ENCODE measurements at regions not wholly inside any gene's neighbourhood (a gene's known extent, or its start where the extent isn't known, plus 50 kb on each side); places are given as distances from the start of the nearest gene placed in this dataset.

DNA sequence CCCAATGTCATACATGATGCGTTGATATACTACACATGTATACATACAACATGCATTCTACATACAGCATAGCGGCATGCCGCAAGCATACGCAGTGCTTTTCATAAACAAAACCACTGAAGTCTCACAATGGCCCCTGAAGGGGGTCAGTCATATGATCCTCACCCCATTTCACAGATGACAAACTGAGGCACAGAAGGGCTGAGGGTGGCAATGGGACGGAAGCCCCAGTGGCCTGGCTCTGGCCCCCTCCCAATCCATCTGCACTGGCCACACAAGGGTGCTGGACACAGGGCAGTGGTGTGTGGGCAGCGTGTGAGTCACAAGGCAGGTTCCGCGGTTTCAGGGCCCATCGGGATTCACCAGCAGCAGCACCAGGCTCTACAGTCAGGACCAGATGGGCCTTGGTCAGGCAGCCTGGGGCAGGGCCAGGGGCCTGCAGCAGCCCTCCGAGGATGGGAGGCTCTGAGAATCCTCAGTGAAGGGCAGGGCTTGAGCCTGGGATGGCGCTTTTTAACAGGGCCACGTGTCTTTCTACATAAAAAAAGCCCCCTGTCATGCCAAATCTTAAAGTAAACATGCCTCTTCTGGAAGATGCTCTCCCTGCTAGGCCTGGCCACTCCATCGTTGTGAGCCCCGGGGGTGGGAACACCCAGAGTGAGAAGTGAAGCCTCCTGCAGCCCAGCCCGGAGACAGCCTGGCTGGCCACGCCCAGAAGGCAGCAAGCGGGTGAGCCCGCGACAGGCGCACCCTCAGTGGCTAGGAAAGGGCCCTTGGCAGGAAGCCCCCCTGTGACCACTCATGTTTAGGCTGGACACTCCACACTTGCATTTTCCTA is 206.5 kb downstream of the CTTN start:
- ChIA-PET RAD21 (ENCODE audit: low non-redundant PET in 1 of 2, low total read pairs in 2 of 2, uncharacterized antibody in 2 of 2, unreplicated experiment in 2 of 2) (no interaction called here), CTCF (no interaction called here), POLR2A (no interaction called here)
- Histone ChIP-seq H4K20me1 (ENCODE audit: insufficient read depth) (no peaks in the 10 kb centered on the region), H3K27me3 (ENCODE audit: insufficient read depth, low read length) (no peaks in the 10 kb centered on the region), H3K4me2 (ENCODE audit: low read length) (no peak overlapping the region), H3K4me3 (replicated peaks in 1 of 2; ENCODE audit: low read depth in 1 of 2, low read length in 2 of 2) (no peak overlapping the region), H3K9me3 (ENCODE audit: control insufficient read depth in 1 of 2, insufficient read depth in 1 of 2, low read depth in 1 of 2, low read length in 2 of 2) (no peaks in the 10 kb centered on the region), H2AFZ (ENCODE audit: low read depth, low read length, poor library complexity, severe bottlenecking) (no peak overlapping the region), H3K9ac (ENCODE audit: low read length) (no peak overlapping the region), H3K4me1 (ENCODE audit: control insufficient read depth in 1 of 2, insufficient read depth in 2 of 2, low read length in 2 of 2) (no peaks in the 10 kb centered on the region), H3K36me3 (ENCODE audit: control insufficient read depth in 1 of 2, insufficient read depth in 2 of 2, low read length in 2 of 2) (no peaks in the 10 kb centered on the region), H3K79me2 (ENCODE audit: insufficient read depth, low read length) (no peaks in the 10 kb centered on the region), H3K9me2 (ENCODE audit: insufficient read depth) (no peaks in the 10 kb centered on the region), H3K27ac (ENCODE audit: low read depth, low read length) (no peak overlapping the region)
- BruUV-seq (replicated peaks), result no TSS peak
- no peak for DNase-seq (ENCODE audit: low read depth, low spot score)
- ATAC-seq, result no peak
- intact Hi-C loops (cut with micrococcal nuclease), result no loop called here
- TF ChIP-seq SIN3A (IDR thresholded peaks at IDR 0.05; ENCODE audit: low read depth), result no peak
- no peak for TF ChIP-seq CBX3 (IDR thresholded peaks at IDR 0.05; ENCODE audit: low read depth)
- no peak for TF ChIP-seq ZNF274 (IDR thresholded peaks at IDR 0.05; ENCODE audit: low read depth, low read length)
- TF ChIP-seq POLR2AphosphoS5 (IDR thresholded peaks at IDR 0.05; ENCODE audit: low read depth, low read length), result no peak
- TF ChIP-seq ELF1 (IDR thresholded peaks at IDR 0.05; ENCODE audit: borderline replicate concordance, low read depth), result no peak
- no peak for TF ChIP-seq SP1 (IDR thresholded peaks at IDR 0.05; ENCODE audit: low read depth)
- no peak for TF ChIP-seq SRF (IDR thresholded peaks at IDR 0.05; ENCODE audit: low read depth)
- no peak for TF ChIP-seq CEBPB (IDR thresholded peaks at IDR 0.05; ENCODE audit: low read depth)
- TF ChIP-seq, protein P1, sequence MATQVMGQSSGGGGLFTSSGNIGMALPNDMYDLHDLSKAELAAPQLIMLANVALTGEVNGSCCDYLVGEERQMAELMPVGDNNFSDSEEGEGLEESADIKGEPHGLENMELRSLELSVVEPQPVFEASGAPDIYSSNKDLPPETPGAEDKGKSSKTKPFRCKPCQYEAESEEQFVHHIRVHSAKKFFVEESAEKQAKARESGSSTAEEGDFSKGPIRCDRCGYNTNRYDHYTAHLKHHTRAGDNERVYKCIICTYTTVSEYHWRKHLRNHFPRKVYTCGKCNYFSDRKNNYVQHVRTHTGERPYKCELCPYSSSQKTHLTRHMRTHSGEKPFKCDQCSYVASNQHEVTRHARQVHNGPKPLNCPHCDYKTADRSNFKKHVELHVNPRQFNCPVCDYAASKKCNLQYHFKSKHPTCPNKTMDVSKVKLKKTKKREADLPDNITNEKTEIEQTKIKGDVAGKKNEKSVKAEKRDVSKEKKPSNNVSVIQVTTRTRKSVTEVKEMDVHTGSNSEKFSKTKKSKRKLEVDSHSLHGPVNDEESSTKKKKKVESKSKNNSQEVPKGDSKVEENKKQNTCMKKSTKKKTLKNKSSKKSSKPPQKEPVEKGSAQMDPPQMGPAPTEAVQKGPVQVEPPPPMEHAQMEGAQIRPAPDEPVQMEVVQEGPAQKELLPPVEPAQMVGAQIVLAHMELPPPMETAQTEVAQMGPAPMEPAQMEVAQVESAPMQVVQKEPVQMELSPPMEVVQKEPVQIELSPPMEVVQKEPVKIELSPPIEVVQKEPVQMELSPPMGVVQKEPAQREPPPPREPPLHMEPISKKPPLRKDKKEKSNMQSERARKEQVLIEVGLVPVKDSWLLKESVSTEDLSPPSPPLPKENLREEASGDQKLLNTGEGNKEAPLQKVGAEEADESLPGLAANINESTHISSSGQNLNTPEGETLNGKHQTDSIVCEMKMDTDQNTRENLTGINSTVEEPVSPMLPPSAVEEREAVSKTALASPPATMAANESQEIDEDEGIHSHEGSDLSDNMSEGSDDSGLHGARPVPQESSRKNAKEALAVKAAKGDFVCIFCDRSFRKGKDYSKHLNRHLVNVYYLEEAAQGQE (IDR thresholded peaks at IDR 0.05; ENCODE audit: low read depth), result no peak
- TF ChIP-seq, protein P2, sequence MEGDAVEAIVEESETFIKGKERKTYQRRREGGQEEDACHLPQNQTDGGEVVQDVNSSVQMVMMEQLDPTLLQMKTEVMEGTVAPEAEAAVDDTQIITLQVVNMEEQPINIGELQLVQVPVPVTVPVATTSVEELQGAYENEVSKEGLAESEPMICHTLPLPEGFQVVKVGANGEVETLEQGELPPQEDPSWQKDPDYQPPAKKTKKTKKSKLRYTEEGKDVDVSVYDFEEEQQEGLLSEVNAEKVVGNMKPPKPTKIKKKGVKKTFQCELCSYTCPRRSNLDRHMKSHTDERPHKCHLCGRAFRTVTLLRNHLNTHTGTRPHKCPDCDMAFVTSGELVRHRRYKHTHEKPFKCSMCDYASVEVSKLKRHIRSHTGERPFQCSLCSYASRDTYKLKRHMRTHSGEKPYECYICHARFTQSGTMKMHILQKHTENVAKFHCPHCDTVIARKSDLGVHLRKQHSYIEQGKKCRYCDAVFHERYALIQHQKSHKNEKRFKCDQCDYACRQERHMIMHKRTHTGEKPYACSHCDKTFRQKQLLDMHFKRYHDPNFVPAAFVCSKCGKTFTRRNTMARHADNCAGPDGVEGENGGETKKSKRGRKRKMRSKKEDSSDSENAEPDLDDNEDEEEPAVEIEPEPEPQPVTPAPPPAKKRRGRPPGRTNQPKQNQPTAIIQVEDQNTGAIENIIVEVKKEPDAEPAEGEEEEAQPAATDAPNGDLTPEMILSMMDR (IDR thresholded peaks at IDR 0.05 in 2 of 3, conservative IDR thresholded peaks at IDR 0.05 in 1 of 3; ENCODE audit: borderline replicate concordance in 1 of 3, insufficient read depth in 1 of 3, low read depth in 2 of 3, low read length in 2 of 3), result no peak
- no peak for TF ChIP-seq EZH2phosphoT487 (IDR thresholded peaks at IDR 0.05; ENCODE audit: borderline replicate concordance)
- TF ChIP-seq FOSL1 (IDR thresholded peaks at IDR 0.05; ENCODE audit: low read depth), result no peak
- no peak for TF ChIP-seq EZH2 (IDR thresholded peaks at IDR 0.05)
- TF ChIP-seq, protein P3, sequence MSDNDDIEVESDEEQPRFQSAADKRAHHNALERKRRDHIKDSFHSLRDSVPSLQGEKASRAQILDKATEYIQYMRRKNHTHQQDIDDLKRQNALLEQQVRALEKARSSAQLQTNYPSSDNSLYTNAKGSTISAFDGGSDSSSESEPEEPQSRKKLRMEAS (IDR thresholded peaks at IDR 0.05), result no peak
- TF ChIP-seq, protein P4, sequence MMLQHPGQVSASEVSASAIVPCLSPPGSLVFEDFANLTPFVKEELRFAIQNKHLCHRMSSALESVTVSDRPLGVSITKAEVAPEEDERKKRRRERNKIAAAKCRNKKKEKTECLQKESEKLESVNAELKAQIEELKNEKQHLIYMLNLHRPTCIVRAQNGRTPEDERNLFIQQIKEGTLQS (IDR thresholded peaks at IDR 0.05), result no peak
- no peak for TF ChIP-seq YY1 (IDR thresholded peaks at IDR 0.05; ENCODE audit: extremely low read depth, insufficient replicate concordance, low read depth, low read length)
- TF ChIP-seq RAD21 (IDR thresholded peaks at IDR 0.05; ENCODE audit: low read depth), result no peak
- TF ChIP-seq EGR1 (IDR thresholded peaks at IDR 0.05; ENCODE audit: low read depth), result no peak
- TF ChIP-seq TCF7L2 (IDR thresholded peaks at IDR 0.05; ENCODE audit: borderline replicate concordance, extremely low read depth, insufficient read depth, insufficient read length), result no peak
